ENCODE measurements at regions not wholly inside any gene's neighbourhood (a gene's known extent, or its start where the extent isn't known, plus 50 kb on each side); places are given as distances from the start of the nearest gene placed in this dataset.

GRCh38 chr3:26347150-26347549, 275.4 kb upstream of the LRRC3B start:
- H3K27ac Mint-ChIP-seq (ENCODE audit: unreplicated experiment): no peak overlapping the region
- no peaks in the 10 kb centered on the region for H3K36me3 Mint-ChIP-seq (ENCODE audit: insufficient read depth, unreplicated experiment)
- CTCF ChIA-PET: no interaction called here
- Histone ChIP-seq H3K27me3 (replicated peaks; ENCODE audit: control insufficient read depth, insufficient read depth, low read length) (no peaks in the 10 kb centered on the region), H3K4me3 (ENCODE audit: low read depth, low read length) (no peak overlapping the region), H3K36me3 (ENCODE audit: control insufficient read depth, insufficient read depth, low read length) (no peaks in the 10 kb centered on the region), H3K9me3 (no peaks in the 10 kb centered on the region), H3K4me1 (no peaks in the 10 kb centered on the region)
- no peak for DNase-seq
- TF ChIP-seq CTCF (IDR thresholded peaks at IDR 0.05; ENCODE audit: insufficient read depth in 1 of 2, low read depth in 1 of 2, low read length in 1 of 2, severe bottlenecking in 1 of 2, unreplicated experiment in 1 of 2): no peak
- no peaks in the 10 kb centered on the region for H3K4me1 Mint-ChIP-seq (ENCODE audit: low read depth, unreplicated experiment)
- no TSS peak for BruUV-seq (replicated peaks)
- POLR2A ChIA-PET: no interaction called here
- H3K27me3 Mint-ChIP-seq (ENCODE audit: insufficient read depth, unreplicated experiment): no peaks in the 10 kb centered on the region
- no peaks in the 10 kb centered on the region for H3K9me3 Mint-ChIP-seq (ENCODE audit: unreplicated experiment)
- no peak overlapping the region for H3K4me3 Mint-ChIP-seq (ENCODE audit: unreplicated experiment)
- intact Hi-C loops (cut with micrococcal nuclease; ENCODE audit: unreplicated experiment): no loop called here

GRCh38 chr3:26350853-26351252, 271.7 kb upstream of the LRRC3B start:
- H3K27me3 ChIP-seq (replicated peaks; ENCODE audit: control insufficient read depth, insufficient read depth, low read length): no peaks in the 10 kb centered on the region
- Mint-ChIP-seq H3K36me3 (ENCODE audit: insufficient read depth, unreplicated experiment) (no peaks in the 10 kb centered on the region), H3K27me3 (ENCODE audit: insufficient read depth, unreplicated experiment) (no peaks in the 10 kb centered on the region), H3K4me3 (ENCODE audit: unreplicated experiment) (no peak overlapping the region), H3K4me1 (ENCODE audit: low read depth, unreplicated experiment) (no peaks in the 10 kb centered on the region), H3K27ac (ENCODE audit: unreplicated experiment) (no peak overlapping the region), H3K9me3 (ENCODE audit: unreplicated experiment) (peaks cover 9% of the 10 kb centered on the region)
- intact Hi-C loops (cut with micrococcal nuclease; ENCODE audit: unreplicated experiment): no loop called here
- no peak overlapping the region for H3K4me3 ChIP-seq (ENCODE audit: low read depth, low read length)
- H3K36me3 ChIP-seq (ENCODE audit: control insufficient read depth, insufficient read depth, low read length): no peaks in the 10 kb centered on the region
- no peaks in the 10 kb centered on the region for H3K4me1 ChIP-seq
- DNase-seq: no peak
- ChIA-PET CTCF (no interaction called here), POLR2A (no interaction called here)
- H3K9me3 ChIP-seq: no peaks in the 10 kb centered on the region
- no TSS peak for BruUV-seq (replicated peaks)
- TF ChIP-seq CTCF (IDR thresholded peaks at IDR 0.05; ENCODE audit: insufficient read depth in 1 of 2, low read depth in 1 of 2, low read length in 1 of 2, severe bottlenecking in 1 of 2, unreplicated experiment in 1 of 2): no peak

- Mint-ChIP-seq H3K4me1 (ENCODE audit: low read depth, unreplicated experiment) (no peaks in the 10 kb centered on the region), H3K27ac (ENCODE audit: unreplicated experiment) (no peak overlapping the region), H3K36me3 (ENCODE audit: insufficient read depth, unreplicated experiment) (no peaks in the 10 kb centered on the region), H3K9me3 (ENCODE audit: unreplicated experiment) (peaks cover 9% of the 10 kb centered on the region), H3K27me3 (ENCODE audit: insufficient read depth, unreplicated experiment) (no peaks in the 10 kb centered on the region), H3K4me3 (ENCODE audit: unreplicated experiment) (no peak overlapping the region)
- POLR2A ChIA-PET: no interaction called here
- H3K9me3 ChIP-seq: no peaks in the 10 kb centered on the region
- no peak for TF ChIP-seq CTCF (IDR thresholded peaks at IDR 0.05; ENCODE audit: insufficient read depth in 1 of 2, low read depth in 1 of 2, low read length in 1 of 2, severe bottlenecking in 1 of 2, unreplicated experiment in 1 of 2)
- intact Hi-C loops (cut with micrococcal nuclease; ENCODE audit: unreplicated experiment): no loop called here
- no peak for DNase-seq
- no peak overlapping the region for H3K4me3 ChIP-seq (ENCODE audit: low read depth, low read length)
- BruUV-seq (replicated peaks): no TSS peak
- no peaks in the 10 kb centered on the region for H3K36me3 ChIP-seq (ENCODE audit: control insufficient read depth, insufficient read depth, low read length)
- CTCF ChIA-PET: no interaction called here
- no peaks in the 10 kb centered on the region for H3K27me3 ChIP-seq (replicated peaks; ENCODE audit: control insufficient read depth, insufficient read depth, low read length)
- H3K4me1 ChIP-seq: no peaks in the 10 kb centered on the region
Observed at GRCh38 chr3:26353097-26353496, 269.5 kb upstream of the LRRC3B start.

All from Caco-2 (cell line).